Right lobe of liver (tissue), 6 donors: ENCODE measurements at regions not wholly inside any gene's neighbourhood (a gene's known extent, or its start where the extent isn't known, plus 50 kb on each side); places are given as distances from the start of the nearest gene placed in this dataset.

Experiments used
- ATAC-seq, 4 donors: fragments of 200-7000 bp; cut with Tn5 transposase; one replicate each; pipeline ENCODE4 v1.9.1; 2020; ENCODE audit warnings: mild to moderate bottlenecking in 4 of 4, moderate library complexity in 4 of 4
- DNase-seq, 3 donors: peaks; one replicate each; pipeline ENCODE4 v3.0.0-alpha.2; 2020
- H3K27ac ChIP-seq, 3 donors: fragments of 200-600 bp; one replicate each; pipeline ENCODE4 v1.8.0; 2022
- H3K27me3 ChIP-seq, 2 donors: fragments of 200-600 bp; one replicate each; pipeline ENCODE4 v1.8.0; 2022
- H3K36me3 ChIP-seq, 4 donors: fragments of 200-600 bp; sonication (generic) in 1 of 4; one replicate each; pipeline versions ENCODE4 v1.5.1 to v1.8.0; 2017 to 2022; ENCODE audit warnings: control low read depth in 1 of 4
- H3K4me1 ChIP-seq, 4 donors: fragments of 200-600 bp; sonication (generic) in 1 of 4; one replicate each; pipeline versions ENCODE4 v1.5.1 to v1.8.0; 2017 to 2022; ENCODE audit warnings: control low read depth in 1 of 4
- H3K4me3 ChIP-seq, 3 donors: fragments of 200-600 bp; one replicate each; pipeline ENCODE4 v1.8.0; 2022
- H3K9me3 ChIP-seq, 4 donors: fragments of 200-600 bp; sonication (generic) in 1 of 4; one replicate each; pipeline versions ENCODE4 v1.5.1 to v1.8.0; 2017 to 2022; ENCODE audit warnings: control low read depth in 1 of 4
- CTCF ChIP-seq, 4 donors: fragments of 200-600 bp in 3 of 4; fragments of 450-650 bp in 1 of 4; IDR thresholded peaks; one replicate each; pipeline versions ENCODE4 v1.5.1 to v1.8.0; 2016 to 2022; ENCODE audit warnings: antibody characterized with exemption in 4 of 4, mild to moderate bottlenecking in 2 of 4
- POLR2A ChIP-seq: fragments of 450-650 bp; IDR thresholded peaks from one replicate; pipeline ENCODE4 v1.6.1; 2017; ENCODE audit warnings: antibody characterized with exemption, mild to moderate bottlenecking
- WGBS: methylation state at CpG from one replicate; pipeline ENCODE4 v1.1.6; 2018; ENCODE audit warnings: low coverage, low lambda C conversion rate; ENCODE audit not compliant: insufficient coverage; ENCODE audit errors: missing lambda C conversion rate; 5-methylcytosine and 5-hydroxymethylcytosine counted together
- intact Hi-C, 2 donors: fragments of 100-400 bp; cut with DNase I; formaldehyde crosslinking; loops; one replicate each; pipeline versions ENCODE4 v1.11.2 to v1.14.1; 2022
- donor health status: DM: no; HTN: yes; CAD: no.
- donor health status: DM: no; HTN: no; CAD: no.
- donor health status: DM: no; HTN: no; CAD: no.
- donor health status: DM: no; HTN: yes; CAD: no.
- donor health status: DM: no; HTN: yes; CAD: no.

GRCh38 chr1:214187933-214188332 is 93.0 kb upstream of the SMYD2 start:
- ATAC-seq (no peak), DNase-seq (no peak)
- Histone ChIP-seq H3K4me1 (no peaks in the 10 kb centered on the region), H3K4me3 (no peak overlapping the region), H3K27ac (no peak overlapping the region), H3K27me3 (no peaks in the 10 kb centered on the region), H3K36me3 (no peaks in the 10 kb centered on the region), H3K9me3 (no peaks in the 10 kb centered on the region)
- 29% methylated on average over 7 of the region's 7 CpGs for WGBS
- TF ChIP-seq POLR2A (no peak), CTCF (IDR thresholded peaks at IDR 0.05) (no peak)
- intact Hi-C loops: no loop called here

- Histone ChIP-seq H3K36me3 (no peaks in the 10 kb centered on the region), H3K4me1 (no peaks in the 10 kb centered on the region), H3K9me3 (no peaks in the 10 kb centered on the region), H3K4me3 (no peak overlapping the region), H3K27ac (no peak overlapping the region), H3K27me3 (no peaks in the 10 kb centered on the region)
- intact Hi-C loops: no loop called here
- no peak for TF ChIP-seq CTCF (IDR thresholded peaks at IDR 0.05)
- TF ChIP-seq POLR2A: no peak
- ATAC-seq (no peak), DNase-seq (no peak)
- WGBS: 62% methylated on average over 2 of the region's 2 CpGs
Observed at GRCh38 chr1:214188835-214189234, 92.1 kb upstream of the SMYD2 start.

GRCh38 chr1:214192825-214193643 is 87.9 kb upstream of the SMYD2 start:
- intact Hi-C loops: no loop called here
- H3K36me3 ChIP-seq: no peaks in the 10 kb centered on the region
- no peaks in the 10 kb centered on the region for H3K4me1 ChIP-seq
- TF ChIP-seq CTCF (IDR thresholded peaks at IDR 0.05): no peak
- TF ChIP-seq POLR2A: no peak
- no peaks in the 10 kb centered on the region for H3K9me3 ChIP-seq
- 75% methylated on average over 6 of the region's 13 CpGs for WGBS
- no peak overlapping the region for H3K4me3 ChIP-seq
- no peak overlapping the region for H3K27ac ChIP-seq
- DNase-seq (no peak), ATAC-seq (no peak)
- no peaks in the 10 kb centered on the region for H3K27me3 ChIP-seq

GRCh38 chr1:214193691-214194090 is 87.3 kb upstream of the SMYD2 start:
- WGBS: 56% methylated on average over 5 of the region's 6 CpGs
- Histone ChIP-seq H3K36me3 (no peaks in the 10 kb centered on the region), H3K27me3 (no peaks in the 10 kb centered on the region), H3K4me1 (no peaks in the 10 kb centered on the region), H3K4me3 (no peak overlapping the region), H3K27ac (no peak overlapping the region), H3K9me3 (no peaks in the 10 kb centered on the region)
- no peak for TF ChIP-seq POLR2A
- no peak for TF ChIP-seq CTCF (IDR thresholded peaks at IDR 0.05)
- DNase-seq (no peak), ATAC-seq (no peak)
- intact Hi-C loops: no loop called here
